HG02610 (cell line): ENCODE measurements at regions not wholly inside any gene's neighbourhood (a gene's known extent, or its start where the extent isn't known, plus 50 kb on each side); places are given as distances from the start of the nearest gene placed in this dataset.

Experiments used
- ATAC-seq: cut with Tn5 transposase; IDR thresholded peaks from one replicate; pipeline ENCODE4 v1.9.1; 2021; ENCODE audit warnings: mild to moderate bottlenecking, moderate library complexity; ENCODE audit not compliant: unreplicated experiment

- no peak for ATAC-seq
Observed at GRCh38 chr18:78571063-78571785, 408.4 kb upstream of the SALL3 start.

DNA sequence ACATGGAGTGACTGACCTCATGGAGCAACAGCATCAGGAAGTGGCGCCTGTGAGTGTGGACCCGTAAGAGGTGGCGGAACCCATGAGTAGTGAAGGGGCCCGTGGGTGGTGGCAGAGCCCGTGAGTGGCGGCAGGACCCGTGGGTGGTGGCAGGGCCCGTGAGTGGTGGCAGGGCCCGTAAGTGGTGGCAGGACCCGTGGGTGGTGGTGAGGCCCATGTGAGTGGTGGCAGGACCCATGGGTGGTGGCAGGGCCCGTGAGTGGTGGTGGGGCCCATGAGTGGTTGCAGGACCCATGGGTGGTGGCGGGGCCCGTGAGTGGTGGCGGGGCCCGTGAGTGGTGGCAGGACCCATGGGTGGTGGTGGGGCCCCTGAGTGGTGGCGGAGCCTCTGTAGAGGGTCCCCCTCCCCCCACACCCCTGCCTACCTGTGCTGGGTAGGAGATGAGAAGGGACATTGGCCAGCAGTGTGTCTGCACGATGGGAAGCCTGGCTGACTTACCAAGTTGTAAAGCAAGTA, 407.7 kb upstream of the SALL3 start:
- ATAC-seq: no peak

- ATAC-seq: no peak
Observed at GRCh38 chr18:78573773-78574172, 405.8 kb upstream of the SALL3 start.

GRCh38 chr18:78576967-78577366, 402.7 kb upstream of the SALL3 start:
- no peak for ATAC-seq

GRCh38 chr18:78579449-78579848, 400.2 kb upstream of the SALL3 start:
- ATAC-seq: no peak

DNA sequence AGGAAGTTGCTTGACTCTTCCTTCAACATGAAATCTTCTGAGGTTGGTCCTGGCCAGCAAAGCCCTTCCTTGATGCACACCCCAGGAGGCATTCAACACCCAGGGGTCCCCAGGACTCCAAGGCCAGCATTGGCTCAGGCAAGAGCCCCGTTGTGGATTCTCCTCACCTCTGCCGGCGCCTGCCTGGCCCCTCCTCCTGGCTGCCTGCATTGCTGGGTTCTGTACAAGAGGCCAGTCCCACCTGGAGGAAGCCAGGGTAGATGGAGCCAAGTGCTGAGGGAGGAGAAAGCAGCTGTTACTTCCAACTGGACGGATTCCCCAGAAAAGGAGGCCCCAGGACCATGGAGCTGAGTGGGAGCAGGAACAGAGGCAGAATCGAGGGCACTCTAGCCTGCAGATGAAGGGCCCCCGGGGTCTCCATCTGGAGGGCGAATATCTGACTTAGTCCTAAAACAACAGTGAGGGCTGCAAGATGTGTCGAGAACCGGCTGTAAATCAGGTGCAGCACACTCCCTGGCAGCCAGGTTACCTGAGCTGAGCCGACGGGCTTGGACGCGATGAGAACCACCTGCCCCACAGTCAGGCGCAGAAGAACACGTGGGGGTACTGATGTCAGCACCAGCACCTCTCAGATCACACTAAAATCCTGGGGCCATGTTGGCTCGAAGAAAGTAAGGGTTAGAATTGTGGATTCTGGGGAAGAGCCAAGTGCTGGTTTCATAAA, 399.6 kb upstream of the SALL3 start:
- no peak for ATAC-seq

DNA sequence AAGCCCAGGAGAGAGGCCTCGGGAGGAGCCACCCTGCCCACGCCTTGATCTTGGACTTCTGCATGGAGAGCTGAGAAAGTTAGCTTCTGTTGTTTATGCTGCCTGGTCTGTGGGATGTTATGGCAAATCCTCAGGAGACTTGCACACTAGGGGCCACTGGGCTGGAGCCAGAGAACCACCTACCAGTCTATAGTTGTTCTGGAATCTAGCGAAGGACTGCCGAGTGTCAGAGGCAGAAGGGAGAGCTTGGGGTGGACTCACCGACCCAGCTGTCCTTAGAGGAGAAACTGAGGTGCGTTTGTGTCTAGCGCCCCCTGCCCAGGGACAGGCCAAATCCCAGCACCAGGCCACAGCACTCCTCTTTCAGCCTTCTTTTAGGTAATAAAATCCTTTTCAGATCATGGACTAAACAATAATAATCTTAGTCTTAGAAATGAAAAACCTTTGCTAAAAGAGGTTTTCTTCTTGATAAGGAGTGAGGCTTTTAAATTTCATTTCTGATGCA, 398.7 kb upstream of the SALL3 start:
- ATAC-seq: no peak

DNA sequence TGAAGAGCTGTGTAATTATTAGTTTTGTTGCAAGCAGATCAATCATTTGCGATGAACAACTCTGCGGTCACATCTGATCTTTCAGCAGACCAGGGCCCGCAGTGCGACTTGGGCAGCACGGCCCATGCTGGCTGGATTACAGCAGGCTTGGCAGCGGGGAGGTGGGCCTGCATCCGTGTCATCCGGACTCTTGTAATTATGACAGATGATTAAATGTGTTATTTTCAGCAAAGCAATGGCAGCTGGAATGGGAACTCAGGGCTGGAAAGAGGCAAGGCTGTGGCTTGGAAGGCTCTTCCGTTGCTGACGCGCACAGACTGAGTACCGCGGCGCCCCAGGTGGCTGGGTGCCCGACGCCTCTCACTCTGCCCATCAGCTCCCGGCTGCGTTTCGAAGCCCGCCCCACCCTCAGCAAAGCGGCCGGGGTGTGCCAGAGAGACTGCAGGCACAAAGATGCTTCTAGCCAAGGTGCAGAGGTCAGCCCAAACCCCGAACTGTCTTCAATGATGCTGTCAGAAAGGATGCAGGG, 397.4 kb upstream of the SALL3 start:
- ATAC-seq: no peak

GRCh38 chr18:78582898-78583738, 396.5 kb upstream of the SALL3 start:
- no peak for ATAC-seq

DNA sequence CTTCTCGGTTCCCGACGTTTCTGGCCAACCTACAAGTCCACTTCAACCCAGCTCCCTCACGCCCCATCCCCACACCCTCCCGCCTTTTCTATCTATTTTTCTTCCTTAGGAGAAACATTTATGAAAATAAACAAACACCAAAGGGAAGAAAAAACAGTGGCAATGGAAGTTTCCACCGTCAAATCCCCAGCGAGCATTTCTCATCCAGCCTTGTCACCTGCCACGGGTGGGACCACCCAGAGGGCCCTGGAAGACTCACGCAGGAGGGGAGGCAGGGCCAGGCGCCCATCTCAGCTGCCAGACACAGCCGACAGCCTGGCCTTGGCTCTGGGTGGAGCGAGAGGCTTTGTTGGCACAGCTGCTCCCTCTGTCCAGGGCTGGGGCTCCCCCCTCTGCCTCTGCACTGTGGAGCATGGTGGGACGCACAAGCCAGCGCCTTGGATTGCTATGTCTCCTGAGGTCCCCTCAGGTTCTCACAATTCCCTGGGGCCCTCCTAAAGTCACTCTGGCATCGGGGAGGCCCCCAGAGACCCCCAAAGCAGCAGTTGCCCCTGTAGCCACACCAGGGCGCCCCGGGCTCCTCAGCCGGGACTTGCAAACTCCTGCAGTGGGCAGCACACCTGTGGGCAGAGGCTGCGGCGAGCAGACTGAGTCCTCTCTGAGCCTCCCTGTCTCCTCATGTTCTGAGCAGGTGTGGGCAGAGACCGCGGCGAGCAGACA, 395.7 kb upstream of the SALL3 start:
- no peak for ATAC-seq

DNA sequence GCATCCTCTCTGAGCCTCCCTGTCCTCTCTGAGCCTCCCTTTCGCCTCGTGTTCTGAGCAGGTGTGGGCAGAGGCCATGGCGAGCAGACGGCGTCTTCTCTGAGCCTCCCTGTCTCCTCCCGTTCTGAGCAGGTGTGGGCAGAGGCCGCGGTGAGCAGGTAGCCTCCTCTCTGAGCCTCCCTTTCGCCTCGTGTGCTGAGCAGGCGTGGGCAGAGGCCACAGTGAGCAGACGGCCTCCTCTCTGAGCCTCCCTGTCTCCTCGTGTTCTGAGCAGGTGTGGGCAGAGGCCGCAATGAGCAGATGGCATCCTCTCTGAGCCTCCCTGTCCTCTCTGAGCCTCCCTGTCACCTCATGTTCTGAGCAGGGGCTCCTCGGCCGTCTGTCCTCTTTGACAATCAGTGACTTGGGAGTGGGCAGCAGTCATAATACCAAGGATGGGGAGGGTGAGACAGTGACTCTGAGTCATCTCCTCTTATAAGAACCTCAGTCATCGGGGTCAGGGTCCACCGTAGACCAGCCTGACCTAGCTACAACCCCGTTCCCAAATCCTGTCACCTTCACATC, 395.1 kb upstream of the SALL3 start:
- ATAC-seq: no peak

GRCh38 chr18:78586586-78586985, 393.0 kb upstream of the SALL3 start:
- no peak for ATAC-seq

DNA sequence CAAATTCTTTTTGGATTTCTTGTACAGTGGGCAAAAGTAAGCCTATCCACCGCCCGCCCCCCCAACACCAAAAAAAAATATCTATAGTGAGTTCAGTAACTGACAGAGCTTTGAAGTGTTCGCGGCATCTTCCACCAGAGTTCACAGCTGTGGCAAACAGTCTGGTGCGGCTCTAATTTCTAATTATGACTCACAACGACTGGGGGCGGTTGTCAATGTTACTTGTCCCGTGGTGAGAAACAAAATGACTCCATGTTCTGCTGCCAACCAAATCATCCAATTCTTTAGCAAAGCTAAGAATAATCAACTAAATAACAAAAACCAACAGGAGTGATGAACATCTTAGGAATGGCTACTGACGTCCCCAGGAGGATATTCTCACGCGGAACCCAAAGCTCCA, 392.5 kb upstream of the SALL3 start:
- ATAC-seq: no peak

DNA sequence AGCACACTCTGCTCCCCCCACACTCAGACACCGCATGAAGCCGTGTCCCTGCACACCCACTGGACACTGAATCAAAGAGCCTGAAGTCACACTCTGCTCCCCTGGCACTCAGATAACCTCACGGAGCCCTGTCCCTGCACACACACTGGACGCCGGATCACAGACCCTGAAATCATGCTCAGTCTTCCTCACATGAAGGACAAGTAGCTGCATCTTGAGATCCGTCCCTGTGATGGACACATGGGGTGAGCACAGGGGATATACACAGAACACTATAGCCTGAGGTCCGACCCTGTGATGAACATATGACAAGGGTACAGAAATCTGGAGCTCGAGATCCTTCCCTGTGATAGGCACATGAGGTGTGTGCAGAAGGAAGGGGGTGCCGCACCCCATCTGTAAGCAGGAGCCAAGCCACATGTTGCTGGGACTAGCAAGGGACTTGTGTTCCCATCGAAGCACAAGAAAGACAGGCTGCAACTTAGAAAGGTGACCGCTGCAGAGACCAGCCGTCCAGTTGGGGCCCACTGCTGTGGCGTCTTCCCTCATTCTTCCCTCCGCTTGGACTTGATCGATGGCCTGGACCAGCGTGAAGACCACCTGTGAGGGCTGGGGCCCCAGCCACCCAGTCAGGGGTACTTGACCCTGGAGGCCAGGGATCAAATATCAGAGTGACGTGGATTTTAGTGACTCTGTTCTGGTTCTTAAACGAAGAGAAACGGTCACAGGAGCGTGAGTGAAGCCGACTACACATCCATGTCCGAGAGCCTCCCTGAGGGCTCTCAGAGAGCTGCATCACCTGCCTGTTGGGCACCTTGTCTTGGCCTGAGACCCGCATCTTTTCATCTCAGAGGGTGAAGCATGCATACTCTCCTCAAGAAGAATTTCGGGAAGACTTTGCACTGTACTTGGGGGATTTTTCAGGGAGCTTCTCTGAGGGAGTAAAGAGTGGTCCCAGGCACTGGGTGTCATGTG, 391.7 kb upstream of the SALL3 start:
- no peak for ATAC-seq

- no peak for ATAC-seq
Observed at GRCh38 chr18:78589916-78590437, 389.6 kb upstream of the SALL3 start.

DNA sequence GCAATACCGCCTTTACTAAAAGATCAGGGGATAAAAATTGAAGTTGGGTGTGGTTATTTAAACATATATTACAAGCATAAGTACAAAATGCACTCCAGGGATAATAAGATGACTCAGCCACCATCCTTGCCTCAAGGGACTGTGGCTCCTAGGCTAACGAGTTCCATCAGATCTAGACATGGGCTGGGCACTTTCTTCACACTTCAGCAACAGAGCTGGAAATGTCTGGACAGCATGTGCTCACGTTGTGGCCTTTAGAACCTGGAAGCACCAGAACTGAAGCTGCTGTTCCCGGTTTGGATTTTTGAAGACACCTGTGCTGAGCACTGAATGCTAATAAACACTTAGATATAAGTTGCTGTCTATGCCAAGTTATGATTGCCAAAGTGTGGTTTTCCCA, 384.2 kb upstream of the SALL3 start:
- ATAC-seq: no peak

DNA sequence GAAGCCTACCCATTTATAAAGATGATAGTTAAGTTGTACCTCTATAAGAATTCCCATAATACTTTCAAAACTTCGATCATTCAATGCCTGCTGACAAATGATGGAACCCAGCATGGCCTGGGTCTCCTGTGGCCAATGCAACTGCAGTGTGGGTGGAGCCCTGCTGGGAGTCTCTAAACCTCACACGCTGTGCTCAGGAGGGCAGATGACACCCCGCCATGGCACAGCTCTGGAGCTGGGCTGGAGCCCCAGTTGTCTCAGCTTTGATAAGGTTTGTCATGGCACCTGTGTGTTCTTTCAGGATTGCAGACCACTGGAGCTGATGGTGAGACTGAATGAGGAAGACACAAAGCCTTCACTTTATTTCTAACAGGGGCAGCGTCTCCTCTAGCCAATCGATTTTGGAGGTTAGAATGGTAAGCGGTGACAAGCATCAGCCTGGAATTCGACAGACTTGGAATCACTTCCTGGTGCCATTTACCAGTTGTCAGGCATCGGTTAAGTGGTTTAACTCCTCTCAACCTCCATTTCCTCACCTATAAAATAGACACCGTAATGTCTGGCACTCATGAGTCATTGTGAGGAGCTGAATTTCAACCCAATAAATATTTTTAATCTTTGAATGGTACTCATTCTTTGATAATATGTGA, 383.6 kb upstream of the SALL3 start:
- no peak for ATAC-seq

- ATAC-seq: no peak
Observed at GRCh38 chr18:78596794-78597345, 382.7 kb upstream of the SALL3 start.
